ENCODE measurements at regions not wholly inside any gene's neighbourhood (a gene's known extent, or its start where the extent isn't known, plus 50 kb on each side); places are given as distances from the start of the nearest gene placed in this dataset.
"Not testable (repeated sequence)": the region's sequence is repeated elsewhere in the genome, so short reads cannot be mapped to it uniquely, and the experiment has no call there.

- intact Hi-C loops (cut with DNase I), result loop anchor here in 1 of 2 donors (10.0 kb wide), 1 partner anchor 215 kb away; no protein-coding TSS in a partner anchor
Measured at GRCh38 chr9:105079457-105079856, 151.5 kb upstream of the ABCA1 start.

GRCh38 chr9:105082843-105083242 lies 154.9 kb upstream of the ABCA1 start:
- ATAC-seq (no peak), DNase-seq (no peak)
- intact Hi-C loops (cut with DNase I), result no loop called here

More at GRCh38 chr9:105079457-105079856, 151.5 kb upstream of the ABCA1 start:
- DNase-seq (no peak), ATAC-seq (no peak)

- ATAC-seq (no peak), DNase-seq (no peak)
- intact Hi-C loops (cut with DNase I), result no loop called here
Measured at GRCh38 chr9:105083256-105083655, 155.3 kb upstream of the ABCA1 start.

- ATAC-seq (no peak), DNase-seq (no peak)
- intact Hi-C loops (cut with DNase I), result no loop called here
Measured at GRCh38 chr9:105087910-105088898, 156.2 kb upstream of the SLC44A1 start.

- ATAC-seq, result peak in 1 of 2 donors; percentile 73
- no peak for DNase-seq
- intact Hi-C loops (cut with DNase I), result no loop called here
Measured at GRCh38 chr9:105089874-105090273, 154.6 kb upstream of the SLC44A1 start.

- intact Hi-C loops (cut with DNase I), result no loop called here
- ATAC-seq (peak in 1 of 2 donors; percentile 80), DNase-seq (no peak)
Measured at GRCh38 chr9:105091004-105091640, 153.3 kb upstream of the SLC44A1 start.

- intact Hi-C loops (cut with DNase I), result no loop called here
- ATAC-seq (no peak), DNase-seq (no peak)
Measured at GRCh38 chr9:105093685-105094084, 150.8 kb upstream of the SLC44A1 start.

GRCh38 chr9:105098370-105098769 lies 146.1 kb upstream of the SLC44A1 start:
- intact Hi-C loops (cut with DNase I), result no loop called here
- DNase-seq (no peak), ATAC-seq (no peak)

GRCh38 chr9:105103776-105104175 lies 140.7 kb upstream of the SLC44A1 start:
- DNase-seq (no peak), ATAC-seq (no peak)
- intact Hi-C loops (cut with DNase I), result no loop called here

- ATAC-seq, result no peak
- no peak for DNase-seq
- intact Hi-C loops (cut with DNase I), result no loop called here
Measured at GRCh38 chr9:105114318-105114717, 130.1 kb upstream of the SLC44A1 start.

GRCh38 chr9:105114964-105115728 lies 129.3 kb upstream of the SLC44A1 start:
- DNase-seq (peak; percentile 34), ATAC-seq (peak in 1 of 2 donors; percentile 76)
- intact Hi-C loops (cut with DNase I), result no loop called here

- intact Hi-C loops (cut with DNase I), result no loop called here
- peak in 1 of 2 donors; percentile 17 for ATAC-seq
Measured at GRCh38 chr9:105116052-105116868, 128.2 kb upstream of the SLC44A1 start.

GRCh38 chr9:105117234-105117633 lies 127.2 kb upstream of the SLC44A1 start:
- ATAC-seq, result no peak
- DNase-seq, result no peak
- intact Hi-C loops (cut with DNase I), result no loop called here

More at GRCh38 chr9:105116052-105116868, 128.2 kb upstream of the SLC44A1 start:
- no peak for DNase-seq

- DNase-seq (no peak), ATAC-seq (no peak)
- intact Hi-C loops (cut with DNase I), result no loop called here
Measured at GRCh38 chr9:105118636-105119035, 125.8 kb upstream of the SLC44A1 start.

GRCh38 chr9:105119156-105119555 lies 125.3 kb upstream of the SLC44A1 start:
- intact Hi-C loops (cut with DNase I), result no loop called here
- DNase-seq (no peak), ATAC-seq (peak in 1 of 2 donors; percentile 78)

GRCh38 chr9:105121861-105122430 lies 122.5 kb upstream of the SLC44A1 start:
- intact Hi-C loops (cut with DNase I), result no loop called here
- ATAC-seq, result no peak

GRCh38 chr9:105124598-105124997 lies 119.9 kb upstream of the SLC44A1 start:
- DNase-seq; intact Hi-C loops (cut with DNase I); ATAC-seq: not testable (repeated sequence)

More at GRCh38 chr9:105121861-105122430, 122.5 kb upstream of the SLC44A1 start:
- no peak for DNase-seq

GRCh38 chr9:105126226-105126625 lies 118.2 kb upstream of the SLC44A1 start:
- no peak for DNase-seq
- intact Hi-C loops (cut with DNase I), result no loop called here
- no peak for ATAC-seq

Measured in left cardiac atrium (tissue), 4 donors.